Activated gamma-delta T cell treated with anti-CD3 and anti-CD28 coated beads, Interleukin-2, amount 50 U/mL, for 16 hours (primary cell): ENCODE measurements at regions not wholly inside any gene's neighbourhood (a gene's known extent, or its start where the extent isn't known, plus 50 kb on each side); places are given as distances from the start of the nearest gene placed in this dataset.

Experiments
- DNase-seq: peaks from one replicate; pipeline ENCODE4 v3.0.0-alpha.2; 2020; ENCODE audit warnings: low read depth

- no peak for DNase-seq
These were observed 85.9 kb upstream of the TBX20 start for GRCh38 chr7:35339811-35340210.

- no peak for DNase-seq
These were observed 82.5 kb upstream of the TBX20 start for GRCh38 chr7:35336444-35336843.

GRCh38 chr7:35334506-35334905 is 80.6 kb upstream of the TBX20 start:
- no peak for DNase-seq

GRCh38 chr7:35333265-35333664 is 79.4 kb upstream of the TBX20 start:
- DNase-seq = no peak

GRCh38 chr7:35331730-35332678 is 78.1 kb upstream of the TBX20 start:
- no peak for DNase-seq

- DNase-seq = no peak
These were observed 75.1 kb upstream of the TBX20 start for GRCh38 chr7:35329026-35329425.

- no peak for DNase-seq
These were observed 65.7 kb upstream of the TBX20 start for GRCh38 chr7:35319606-35320005.

GRCh38 chr7:35316549-35316948 is 62.6 kb upstream of the TBX20 start:
- DNase-seq = no peak

- no peak for DNase-seq
These were observed 61.6 kb upstream of the TBX20 start for GRCh38 chr7:35315517-35315916.

GRCh38 chr7:35314354-35314753 is 60.5 kb upstream of the TBX20 start:
- no peak for DNase-seq

- no peak for DNase-seq
These were observed 59.7 kb upstream of the TBX20 start for GRCh38 chr7:35313575-35313974.
